Right lobe of liver (tissue), 6 donors: ENCODE measurements at regions not wholly inside any gene's neighbourhood (a gene's known extent, or its start where the extent isn't known, plus 50 kb on each side); places are given as distances from the start of the nearest gene placed in this dataset.

ENCODE experiments used
- ATAC-seq, 4 donors: fragments of 200-7000 bp; cut with Tn5 transposase; one replicate each; pipeline ENCODE4 v1.9.1; 2020; ENCODE audit warnings: mild to moderate bottlenecking in 4 of 4, moderate library complexity in 4 of 4
- DNase-seq, 3 donors: peaks; one replicate each; pipeline ENCODE4 v3.0.0-alpha.2; 2020
- H3K27ac ChIP-seq, 3 donors: fragments of 200-600 bp; one replicate each; pipeline ENCODE4 v1.8.0; 2022
- H3K27me3 ChIP-seq, 2 donors: fragments of 200-600 bp; one replicate each; pipeline ENCODE4 v1.8.0; 2022
- H3K36me3 ChIP-seq, 4 donors: fragments of 200-600 bp; sonication (generic) in 1 of 4; one replicate each; pipeline versions ENCODE4 v1.5.1 to v1.8.0; 2017 to 2022; ENCODE audit warnings: control low read depth in 1 of 4
- H3K4me1 ChIP-seq, 4 donors: fragments of 200-600 bp; sonication (generic) in 1 of 4; one replicate each; pipeline versions ENCODE4 v1.5.1 to v1.8.0; 2017 to 2022; ENCODE audit warnings: control low read depth in 1 of 4
- H3K4me3 ChIP-seq, 3 donors: fragments of 200-600 bp; one replicate each; pipeline ENCODE4 v1.8.0; 2022
- H3K9me3 ChIP-seq, 4 donors: fragments of 200-600 bp; sonication (generic) in 1 of 4; one replicate each; pipeline versions ENCODE4 v1.5.1 to v1.8.0; 2017 to 2022; ENCODE audit warnings: control low read depth in 1 of 4
- POLR2A ChIP-seq: fragments of 450-650 bp; IDR thresholded peaks from one replicate; pipeline ENCODE4 v1.6.1; 2017; ENCODE audit warnings: antibody characterized with exemption, mild to moderate bottlenecking
- WGBS: methylation state at CpG from one replicate; pipeline ENCODE4 v1.1.6; 2018; ENCODE audit warnings: low coverage, low lambda C conversion rate; ENCODE audit not compliant: insufficient coverage; ENCODE audit errors: missing lambda C conversion rate; 5-methylcytosine and 5-hydroxymethylcytosine counted together
- intact Hi-C, 2 donors: fragments of 100-400 bp; cut with DNase I; formaldehyde crosslinking; loops; one replicate each; pipeline versions ENCODE4 v1.11.2 to v1.14.1; 2022
- TF ChIP-seq, protein P1 (sequence below), 4 donors: fragments of 200-600 bp in 3 of 4; fragments of 450-650 bp in 1 of 4; IDR thresholded peaks; one replicate each; pipeline versions ENCODE4 v1.5.1 to v1.8.0; 2016 to 2022; ENCODE audit warnings: antibody characterized with exemption in 4 of 4, mild to moderate bottlenecking in 2 of 4
- donor health status: DM: no; HTN: yes; CAD: no.
- donor health status: DM: no; HTN: no; CAD: no.
- donor health status: DM: no; HTN: no; CAD: no.
- donor health status: DM: no; HTN: yes; CAD: no.
- donor health status: DM: no; HTN: yes; CAD: no.

DNA sequence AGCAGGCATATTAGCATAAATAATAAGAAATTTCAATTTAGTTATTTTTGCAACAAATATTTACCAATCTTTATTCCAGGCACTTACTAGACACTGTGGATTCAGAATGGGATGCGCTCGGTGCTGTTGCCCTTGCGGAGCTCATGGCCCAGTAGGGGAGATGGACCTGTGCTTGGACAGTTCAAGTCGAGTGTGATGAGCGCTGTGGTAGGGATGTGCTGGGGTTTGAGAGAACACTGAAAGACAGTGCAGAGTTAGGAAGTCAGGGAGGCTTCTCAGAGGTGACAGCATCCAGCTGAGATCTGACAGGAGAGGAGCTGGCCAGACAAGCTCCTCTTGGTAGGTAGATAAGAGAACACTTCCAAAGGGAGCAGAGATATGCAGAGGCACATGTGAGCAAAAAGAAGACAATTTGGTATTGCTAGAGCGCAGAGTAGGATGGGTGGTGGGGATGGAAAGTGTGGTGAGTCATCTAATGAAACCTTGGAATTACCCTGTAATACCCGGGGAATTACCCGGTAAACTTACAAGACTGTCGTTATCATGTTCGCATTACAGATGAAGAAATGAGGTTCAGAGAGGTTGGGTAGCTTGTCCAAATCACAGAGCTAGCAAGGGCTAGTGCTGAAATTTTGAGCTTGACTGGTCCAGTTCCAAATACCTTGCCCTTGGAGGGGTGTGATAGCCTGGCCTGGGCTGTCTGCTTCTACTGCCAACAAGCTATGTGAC lies 298.1 kb upstream of the N4BP1 start:
- no peak overlapping the region for H3K4me3 ChIP-seq
- H3K27me3 ChIP-seq, result no peaks in the 10 kb centered on the region
- H3K36me3 ChIP-seq, result no peaks in the 10 kb centered on the region
- no peaks in the 10 kb centered on the region for H3K4me1 ChIP-seq
- intact Hi-C loops, result no loop called here
- WGBS, result 68% methylated on average over 10 of the region's 10 CpGs
- no peaks in the 10 kb centered on the region for H3K9me3 ChIP-seq
- no peak for ATAC-seq
- H3K27ac ChIP-seq, result no peak overlapping the region
- DNase-seq, result no peak
- TF ChIP-seq POLR2A, result no peak
- TF ChIP-seq, protein P1, sequence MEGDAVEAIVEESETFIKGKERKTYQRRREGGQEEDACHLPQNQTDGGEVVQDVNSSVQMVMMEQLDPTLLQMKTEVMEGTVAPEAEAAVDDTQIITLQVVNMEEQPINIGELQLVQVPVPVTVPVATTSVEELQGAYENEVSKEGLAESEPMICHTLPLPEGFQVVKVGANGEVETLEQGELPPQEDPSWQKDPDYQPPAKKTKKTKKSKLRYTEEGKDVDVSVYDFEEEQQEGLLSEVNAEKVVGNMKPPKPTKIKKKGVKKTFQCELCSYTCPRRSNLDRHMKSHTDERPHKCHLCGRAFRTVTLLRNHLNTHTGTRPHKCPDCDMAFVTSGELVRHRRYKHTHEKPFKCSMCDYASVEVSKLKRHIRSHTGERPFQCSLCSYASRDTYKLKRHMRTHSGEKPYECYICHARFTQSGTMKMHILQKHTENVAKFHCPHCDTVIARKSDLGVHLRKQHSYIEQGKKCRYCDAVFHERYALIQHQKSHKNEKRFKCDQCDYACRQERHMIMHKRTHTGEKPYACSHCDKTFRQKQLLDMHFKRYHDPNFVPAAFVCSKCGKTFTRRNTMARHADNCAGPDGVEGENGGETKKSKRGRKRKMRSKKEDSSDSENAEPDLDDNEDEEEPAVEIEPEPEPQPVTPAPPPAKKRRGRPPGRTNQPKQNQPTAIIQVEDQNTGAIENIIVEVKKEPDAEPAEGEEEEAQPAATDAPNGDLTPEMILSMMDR (IDR thresholded peaks at IDR 0.05), result no peak

DNA sequence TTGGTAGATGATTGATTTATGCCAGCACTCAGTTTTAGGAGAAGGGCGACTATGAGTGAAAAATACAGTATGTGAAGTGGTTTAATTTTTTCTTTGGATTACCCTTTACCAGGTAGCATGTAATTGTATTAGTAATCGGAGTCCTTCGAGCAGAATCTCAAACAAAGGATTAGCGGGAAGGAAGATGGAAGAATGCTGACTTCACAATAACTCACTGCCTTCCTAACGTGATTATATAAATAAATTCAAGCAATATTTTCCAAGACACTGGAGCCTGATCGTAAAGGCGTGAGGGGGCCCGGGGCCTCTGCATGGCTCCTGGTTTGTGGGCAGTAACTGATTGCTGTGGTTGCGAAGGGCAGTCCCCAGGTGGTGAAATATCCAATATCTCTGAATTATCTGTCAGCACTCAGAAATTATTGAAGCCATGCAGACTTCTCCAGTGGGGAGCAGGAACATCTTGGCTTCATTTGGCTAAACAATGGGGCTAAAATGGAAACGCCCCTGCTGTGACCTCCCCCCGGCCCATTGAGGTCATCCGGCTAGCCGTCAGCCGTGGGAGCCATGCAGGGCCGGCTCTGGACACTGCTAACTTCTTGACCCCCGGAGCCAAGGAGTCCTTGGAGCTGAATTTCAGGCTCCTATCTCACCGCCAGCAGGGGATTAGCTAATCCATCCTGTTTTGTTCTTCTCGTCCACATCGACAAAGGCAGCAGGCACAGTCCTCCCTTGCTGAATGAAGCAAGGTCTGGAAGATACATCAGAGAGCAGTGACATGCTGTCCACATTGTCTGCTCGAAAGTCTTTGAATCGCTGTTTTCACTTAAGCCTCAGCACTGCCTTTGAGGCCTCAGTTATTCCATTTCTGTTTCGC lies 295.9 kb upstream of the N4BP1 start:
- DNase-seq, result no peak
- no peaks in the 10 kb centered on the region for H3K9me3 ChIP-seq
- H3K4me1 ChIP-seq, result no peaks in the 10 kb centered on the region
- H3K27ac ChIP-seq, result no peak overlapping the region
- no peak overlapping the region for H3K4me3 ChIP-seq
- 50% methylated on average over 15 of the region's 22 CpGs for WGBS
- no peak for TF ChIP-seq POLR2A
- TF ChIP-seq, protein P1 (IDR thresholded peaks at IDR 0.05), result no peak
- ATAC-seq, result no peak
- intact Hi-C loops, result no loop called here
- H3K36me3 ChIP-seq, result no peaks in the 10 kb centered on the region
- H3K27me3 ChIP-seq, result no peaks in the 10 kb centered on the region

DNA sequence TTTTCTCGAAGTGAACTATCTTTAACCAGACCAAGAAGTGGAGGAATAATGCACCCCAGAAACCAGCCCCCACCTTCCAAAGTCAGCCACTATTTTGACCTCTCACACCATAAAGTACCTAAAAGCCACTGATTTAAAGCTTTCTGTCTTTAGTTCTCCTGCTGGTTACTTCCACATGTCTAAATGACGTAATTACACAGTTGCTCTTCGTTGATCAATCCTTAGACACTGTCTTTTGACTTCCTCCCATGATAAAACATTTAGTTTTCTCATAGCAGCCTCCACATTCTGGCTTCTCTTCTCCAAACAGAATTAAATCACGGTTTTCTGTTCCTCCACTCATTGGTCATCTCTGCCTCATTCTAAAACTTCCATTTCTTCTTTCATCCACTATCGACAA lies 294.4 kb upstream of the N4BP1 start:
- ATAC-seq (no peak), DNase-seq (no peak)
- no peak overlapping the region for H3K27ac ChIP-seq
- H3K36me3 ChIP-seq, result no peaks in the 10 kb centered on the region
- 38% methylated on average over 5 of the region's 5 CpGs for WGBS
- H3K27me3 ChIP-seq, result no peaks in the 10 kb centered on the region
- no peaks in the 10 kb centered on the region for H3K4me1 ChIP-seq
- no peak for TF ChIP-seq POLR2A
- TF ChIP-seq, protein P1 (IDR thresholded peaks at IDR 0.05), result no peak
- H3K4me3 ChIP-seq, result no peak overlapping the region
- intact Hi-C loops, result no loop called here
- no peaks in the 10 kb centered on the region for H3K9me3 ChIP-seq

DNA sequence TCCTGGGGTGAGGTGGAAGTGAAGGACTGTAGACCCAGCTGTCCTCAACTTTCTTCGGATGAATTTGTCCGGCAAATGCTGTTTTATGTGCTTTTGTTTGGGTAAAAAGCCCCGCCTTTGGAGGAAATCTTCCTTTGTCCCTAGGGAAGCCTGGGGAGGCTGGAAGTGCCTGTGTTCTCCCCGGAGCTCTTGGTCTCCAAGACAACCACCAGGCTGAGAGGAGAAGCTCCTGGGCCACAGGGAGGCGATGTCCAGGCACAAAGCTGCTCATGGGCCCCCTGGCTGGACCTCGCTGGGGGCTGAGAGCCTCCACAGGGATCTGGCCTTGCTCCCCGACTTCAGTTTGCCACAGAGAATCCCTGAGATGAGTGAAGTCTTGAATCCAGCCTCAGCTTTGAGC lies 293.1 kb upstream of the N4BP1 start:
- Histone ChIP-seq H3K27ac (no peak overlapping the region), H3K27me3 (no peaks in the 10 kb centered on the region), H3K9me3 (no peaks in the 10 kb centered on the region), H3K4me1 (no peaks in the 10 kb centered on the region), H3K36me3 (no peaks in the 10 kb centered on the region), H3K4me3 (no peak overlapping the region)
- intact Hi-C loops, result no loop called here
- ATAC-seq (no peak), DNase-seq (no peak)
- 24% methylated on average over 5 of the region's 7 CpGs for WGBS
- TF ChIP-seq POLR2A, result no peak
- TF ChIP-seq, protein P1 (IDR thresholded peaks at IDR 0.05), result no peak
